ENCODE measurements at regions not wholly inside any gene's neighbourhood (a gene's known extent, or its start where the extent isn't known, plus 50 kb on each side); places are given as distances from the start of the nearest gene placed in this dataset.

GRCh38 chrX:43345166-43345565, 310.9 kb upstream of the MAOA start:
- no peak overlapping the region for H3K9ac ChIP-seq (ENCODE audit: low read length)
- peaks cover 14% of the 10 kb centered on the region for H3K4me1 ChIP-seq (ENCODE audit: low read length)
- TF ChIP-seq EZH2phosphoT487 (IDR thresholded peaks at IDR 0.05; ENCODE audit: low read length) = no peak
- no peak for TF ChIP-seq CTCF (IDR thresholded peaks at IDR 0.05; ENCODE audit: low read length)
- no peak for TF ChIP-seq EZH2 (optimal IDR thresholded peaks at IDR 0.05; ENCODE audit: low read depth, low read length)
- H3K4me2 ChIP-seq (ENCODE audit: low read depth, low read length) = peak overlapping the region; percentile 27; the same call in 1 of the 2 replicates
- H3K4me3 ChIP-seq (ENCODE audit: low read length) = no peak overlapping the region
- H4K20me1 ChIP-seq (ENCODE audit: insufficient read depth, low read length) = no peaks in the 10 kb centered on the region
- H3F3A ChIP-seq (ENCODE audit: insufficient read depth, low read length) = no peaks in the 10 kb centered on the region
- H2AFZ ChIP-seq (ENCODE audit: low read length) = no peak overlapping the region
- peak overlapping the region; percentile 46; the same call in 1 of the 2 replicates for H3K27ac ChIP-seq (ENCODE audit: low read length)
- no peaks in the 10 kb centered on the region for H3K9me2 ChIP-seq (replicated peaks; ENCODE audit: insufficient read depth, low read length)
- H3K9me3 ChIP-seq (replicated peaks; ENCODE audit: insufficient read depth, low read length) = no peaks in the 10 kb centered on the region
- no peaks in the 10 kb centered on the region for H3K79me2 ChIP-seq (ENCODE audit: low read length)
- no peaks in the 10 kb centered on the region for H3K36me3 ChIP-seq (replicated peaks; ENCODE audit: insufficient read depth, low read length)
- DNase-seq = no peak
- H3K27me3 ChIP-seq (replicated peaks; ENCODE audit: insufficient read depth, low read length) = no peaks in the 10 kb centered on the region

GRCh38 chrX:43349363-43349762, 306.7 kb upstream of the MAOA start:
- Histone ChIP-seq H3K9me3 (replicated peaks; ENCODE audit: insufficient read depth, low read length) (no peaks in the 10 kb centered on the region), H3K4me3 (ENCODE audit: low read length) (no peak overlapping the region), H3K36me3 (replicated peaks; ENCODE audit: insufficient read depth, low read length) (no peaks in the 10 kb centered on the region), H3K9me2 (replicated peaks; ENCODE audit: insufficient read depth, low read length) (no peaks in the 10 kb centered on the region), H4K20me1 (ENCODE audit: insufficient read depth, low read length) (no peaks in the 10 kb centered on the region), H3K9ac (ENCODE audit: low read length) (no peak overlapping the region), H3K4me1 (ENCODE audit: low read length) (peaks cover 7% of the 10 kb centered on the region), H3K79me2 (ENCODE audit: low read length) (no peaks in the 10 kb centered on the region), H3K27ac (ENCODE audit: low read length) (no peak overlapping the region), H3K27me3 (replicated peaks; ENCODE audit: insufficient read depth, low read length) (no peaks in the 10 kb centered on the region), H3F3A (ENCODE audit: insufficient read depth, low read length) (no peaks in the 10 kb centered on the region), H2AFZ (ENCODE audit: low read length) (no peak overlapping the region), H3K4me2 (ENCODE audit: low read depth, low read length) (no peak overlapping the region)
- DNase-seq = peak; percentile 44
- TF ChIP-seq CTCF (IDR thresholded peaks at IDR 0.05; ENCODE audit: low read length) (peak; percentile 74), EZH2 (optimal IDR thresholded peaks at IDR 0.05; ENCODE audit: low read depth, low read length) (no peak), EZH2phosphoT487 (IDR thresholded peaks at IDR 0.05; ENCODE audit: low read length) (no peak)

- Histone ChIP-seq H3K4me1 (ENCODE audit: low read length) (no peaks in the 10 kb centered on the region), H3K4me3 (ENCODE audit: low read length) (no peak overlapping the region), H3K36me3 (replicated peaks; ENCODE audit: insufficient read depth, low read length) (no peaks in the 10 kb centered on the region), H2AFZ (ENCODE audit: low read length) (no peak overlapping the region), H3K9me3 (replicated peaks; ENCODE audit: insufficient read depth, low read length) (no peaks in the 10 kb centered on the region), H3K27me3 (replicated peaks; ENCODE audit: insufficient read depth, low read length) (no peaks in the 10 kb centered on the region), H4K20me1 (ENCODE audit: insufficient read depth, low read length) (no peaks in the 10 kb centered on the region), H3F3A (ENCODE audit: insufficient read depth, low read length) (no peaks in the 10 kb centered on the region), H3K9me2 (replicated peaks; ENCODE audit: insufficient read depth, low read length) (no peaks in the 10 kb centered on the region), H3K9ac (ENCODE audit: low read length) (no peak overlapping the region), H3K79me2 (ENCODE audit: low read length) (no peaks in the 10 kb centered on the region), H3K27ac (ENCODE audit: low read length) (no peak overlapping the region), H3K4me2 (ENCODE audit: low read depth, low read length) (no peak overlapping the region)
- DNase-seq = no peak
- TF ChIP-seq EZH2 (optimal IDR thresholded peaks at IDR 0.05; ENCODE audit: low read depth, low read length) (no peak), EZH2phosphoT487 (IDR thresholded peaks at IDR 0.05; ENCODE audit: low read length) (no peak), CTCF (IDR thresholded peaks at IDR 0.05; ENCODE audit: low read length) (no peak)
Observed at GRCh38 chrX:43350935-43351334, 305.2 kb upstream of the MAOA start.
